CD14-positive monocyte (primary cell): ENCODE measurements at regions not wholly inside any gene's neighbourhood (a gene's known extent, or its start where the extent isn't known, plus 50 kb on each side); places are given as distances from the start of the nearest gene placed in this dataset.
"Not testable (repeated sequence)": the region's sequence is repeated elsewhere in the genome, so short reads cannot be mapped to it uniquely, and the experiment has no call there.

ENCODE experiments used
- DNase-seq, 3 donors: peaks; one replicate each; pipeline ENCODE4 v3.0.0-alpha.2; 2011 to 2022
- H2AFZ ChIP-seq: 2 replicates; pipeline ENCODE4 v1.6.0; 2012; ENCODE audit warnings: mild to moderate bottlenecking, low read depth, low read length, inconsistent platforms; ENCODE audit not compliant: insufficient read depth, poor library complexity, severe bottlenecking
- H3K27ac ChIP-seq, 2 donors: 1 replicate in 1 of 2; 2 replicates in 1 of 2; pipeline ENCODE4 v1.5.1; 2012 to 2013; ENCODE audit warnings: low read length in 2 of 2, control low read depth in 1 of 2, inconsistent platforms in 1 of 2, low read depth in 1 of 2, mild to moderate bottlenecking in 1 of 2
- H3K27me3 ChIP-seq, 2 donors: one replicate each; pipeline versions ENCODE4 v1.6.0 to v1.6.1; 2011 to 2013; ENCODE audit warnings: low read length in 2 of 2; ENCODE audit not compliant: control insufficient read depth in 2 of 2, insufficient read depth in 2 of 2
- H3K36me3 ChIP-seq, 2 donors: replicated peaks in 1 of 2; 1 replicate in 1 of 2; 2 replicates in 1 of 2; pipeline versions ENCODE4 v1.5.1 to v1.6.1; 2012 to 2013; ENCODE audit warnings: low read length in 2 of 2, control low read depth in 1 of 2, inconsistent platforms in 1 of 2, mild to moderate bottlenecking in 1 of 2; ENCODE audit not compliant: insufficient read depth in 2 of 2, control insufficient read depth in 1 of 2
- H3K4me1 ChIP-seq, 2 donors: 1 replicate in 1 of 2; 2 replicates in 1 of 2; pipeline versions ENCODE4 v1.5.1 to v1.6.1; 2012 to 2013; ENCODE audit warnings: low read length in 2 of 2, control low read depth in 1 of 2, inconsistent platforms in 1 of 2, mild to moderate bottlenecking in 1 of 2, moderate library complexity in 1 of 2; ENCODE audit not compliant: insufficient read depth in 2 of 2, control insufficient read depth in 1 of 2
- H3K4me2 ChIP-seq: replicated peaks from 2 replicates; pipeline ENCODE3; 2012; ENCODE audit warnings: low read length, moderate library complexity, mild to moderate bottlenecking; ENCODE audit not compliant: poor library complexity, severe bottlenecking; ENCODE audit errors: extremely low read depth
- H3K4me3 ChIP-seq, 3 experiments: fragments of 200-600 bp in 1 of 3; sonication (generic) in 1 of 3; replicated peaks in 1 of 3; 1 replicate in 2 of 3; 2 replicates in 1 of 3; pipeline ENCODE4 v1.5.1; 2011 to 2013; ENCODE audit warnings: low read length in 3 of 3, mild to moderate bottlenecking in 3 of 3, control low read depth in 2 of 3, low read depth in 2 of 3, inconsistent platforms in 1 of 3, moderate library complexity in 1 of 3
- H3K79me2 ChIP-seq: 2 replicates; pipeline ENCODE4 v1.6.0; 2012; ENCODE audit warnings: mild to moderate bottlenecking, control low read depth, inconsistent platforms, low read length, moderate library complexity; ENCODE audit not compliant: insufficient read depth
- H3K9ac ChIP-seq: 2 replicates; pipeline ENCODE4 v1.6.0; 2017; ENCODE audit warnings: low read length, mild to moderate bottlenecking; ENCODE audit not compliant: insufficient read depth, poor library complexity, severe bottlenecking
- H3K9me3 ChIP-seq, 2 donors: replicated peaks in 1 of 2; 1 replicate in 1 of 2; 2 replicates in 1 of 2; pipeline versions ENCODE4 v1.5.1 to v1.6.1; 2012 to 2013; ENCODE audit warnings: low read length in 2 of 2, control low read depth in 1 of 2; ENCODE audit not compliant: control insufficient read depth in 1 of 2, insufficient read depth in 1 of 2
- H4K20me1 ChIP-seq: 2 replicates; pipeline ENCODE4 v1.6.0; 2012; ENCODE audit warnings: mild to moderate bottlenecking, low read length, control low read depth, moderate library complexity; ENCODE audit not compliant: insufficient read depth
- H3K27ac Mint-ChIP-seq, 7 donors: one replicate each; pipeline ENCODE4 v1.8.0; 2020; ENCODE audit warnings: mild to moderate bottlenecking in 7 of 7, mixed read lengths in 7 of 7, moderate library complexity in 6 of 7, inconsistent platforms in 2 of 7
- H3K27me3 Mint-ChIP-seq, 3 donors: one replicate each; pipeline ENCODE4 v1.8.0; 2021 to 2022; ENCODE audit warnings: low read depth in 3 of 3, mild to moderate bottlenecking in 3 of 3, mixed read lengths in 3 of 3, moderate library complexity in 3 of 3, inconsistent platforms in 1 of 3
- H3K36me3 Mint-ChIP-seq, 2 donors: one replicate each; pipeline ENCODE4 v1.8.0; 2020; ENCODE audit warnings: mixed read lengths in 2 of 2, inconsistent platforms in 1 of 2, mild to moderate bottlenecking in 1 of 2
- H3K4me1 Mint-ChIP-seq: one replicate; pipeline ENCODE4 v1.8.0; 2020; ENCODE audit warnings: mild to moderate bottlenecking, mixed read lengths
- H3K4me3 Mint-ChIP-seq, 2 donors: one replicate each; pipeline ENCODE4 v1.8.0; 2020; ENCODE audit warnings: mild to moderate bottlenecking in 2 of 2, mixed read lengths in 2 of 2, moderate library complexity in 1 of 2
- H3K9me3 Mint-ChIP-seq, 7 donors: one replicate each; pipeline ENCODE4 v1.8.0; 2020 to 2022; ENCODE audit warnings: mixed read lengths in 7 of 7, mild to moderate bottlenecking in 6 of 7, moderate library complexity in 6 of 7, inconsistent platforms in 2 of 7
- WGBS: methylation state at CpG from one replicate; pipeline ENCODE4 v1.1.5; 2013; ENCODE audit warnings: missing lambda C conversion rate; ENCODE audit not compliant: insufficient coverage; 5-methylcytosine and 5-hydroxymethylcytosine counted together
- intact Hi-C, 2 donors: fragments of 100-400 bp; cut with micrococcal nuclease; formaldehyde crosslinking; loops; one replicate each; pipeline versions ENCODE4 v1.15.0 to v1.15.1; 2023

DNA sequence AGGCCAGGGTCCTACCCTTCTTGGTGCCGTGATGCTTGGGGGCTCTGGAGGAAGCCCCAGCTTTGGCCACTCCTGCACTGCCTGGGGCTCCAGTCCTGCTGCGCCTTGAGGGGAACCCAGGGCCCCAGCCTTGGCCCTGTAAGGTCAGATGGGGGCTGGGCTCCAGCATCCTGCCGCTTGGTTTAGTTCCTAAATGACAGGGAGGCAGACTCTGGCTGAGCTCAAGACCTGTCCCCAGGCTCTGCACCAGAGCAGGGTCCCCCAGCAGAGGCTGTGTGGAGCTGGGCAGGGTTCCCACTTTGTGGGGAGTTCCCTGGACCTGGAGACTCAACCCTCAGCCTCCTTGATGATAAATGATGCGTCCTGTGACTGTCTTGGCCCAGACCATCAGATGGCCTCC, 395.4 kb downstream of the TMEM121 start:
- not testable (repeated sequence) for H3K9me3 Mint-ChIP-seq

DNA sequence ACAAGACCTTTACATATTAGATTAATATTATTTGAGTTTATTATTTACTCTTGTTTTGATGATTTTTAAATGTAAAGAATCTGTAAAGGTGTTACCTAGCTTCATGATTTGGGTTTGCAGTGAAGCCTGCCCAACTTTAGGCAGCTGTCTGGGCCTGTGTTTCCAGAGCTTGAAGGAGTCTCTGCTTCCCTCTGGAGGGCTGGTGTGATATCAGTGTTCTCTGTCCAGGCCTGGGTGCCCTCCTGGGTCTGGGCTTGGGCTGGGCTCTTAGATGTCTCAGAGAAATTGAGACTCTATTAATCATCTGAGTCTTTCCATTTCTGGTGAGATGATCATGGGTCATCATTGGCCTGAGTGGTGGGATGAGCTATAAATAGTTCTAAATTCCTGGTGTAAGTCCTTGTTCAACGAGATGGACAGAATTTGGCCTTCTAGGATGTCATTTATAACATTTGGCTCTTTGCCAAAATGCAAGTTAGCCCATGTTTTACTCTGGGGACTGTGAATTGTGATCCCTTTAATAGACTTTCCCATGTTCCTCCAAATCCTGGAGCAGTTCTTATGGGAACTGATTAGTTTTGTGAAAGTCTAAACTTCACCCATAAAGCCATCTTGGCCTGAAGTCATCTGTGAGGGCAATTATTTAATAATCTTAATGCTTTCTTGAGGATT, 397.3 kb downstream of the TMEM121 start:
- H3K27ac ChIP-seq, H3K79me2 ChIP-seq, H3K9me3 ChIP-seq, H2AFZ ChIP-seq, H3K4me3 Mint-ChIP-seq, H3K9ac ChIP-seq, DNase-seq, H3K36me3 Mint-ChIP-seq, intact Hi-C loops, H3K4me1 ChIP-seq, H3K27ac Mint-ChIP-seq, H3K4me1 Mint-ChIP-seq, H3K4me2 ChIP-seq, H3K36me3 ChIP-seq, H3K9me3 Mint-ChIP-seq, H4K20me1 ChIP-seq, H3K4me3 ChIP-seq: not testable (repeated sequence)
- peaks cover 14 to 25% (median 21%) of the 10 kb centered on the region in 3 donors for H3K27me3 Mint-ChIP-seq
- WGBS = no CpG with 5 or more reads among the region's 1 CpG
- peaks cover 0 to 13% of the 10 kb centered on the region in 2 donors for H3K27me3 ChIP-seq

More for the DNA sequence above, 395.4 kb downstream of the TMEM121 start:
- H3K4me2 ChIP-seq, DNase-seq, H3K27me3 ChIP-seq, H3K27ac ChIP-seq, H3K4me3 ChIP-seq, H2AFZ ChIP-seq, H3K4me1 Mint-ChIP-seq, H3K36me3 Mint-ChIP-seq, H3K4me3 Mint-ChIP-seq, H3K79me2 ChIP-seq, H3K36me3 ChIP-seq, H4K20me1 ChIP-seq, H3K9ac ChIP-seq, intact Hi-C loops, H3K27ac Mint-ChIP-seq, H3K4me1 ChIP-seq, H3K9me3 ChIP-seq: not testable (repeated sequence)
- WGBS = 79% methylated on average over 3 of the region's 4 CpGs
- peaks cover 6 to 15% (median 8%) of the 10 kb centered on the region in 3 donors for H3K27me3 Mint-ChIP-seq
